Coronary artery (tissue), 2 donors: ENCODE measurements at regions not wholly inside any gene's neighbourhood (a gene's known extent, or its start where the extent isn't known, plus 50 kb on each side); places are given as distances from the start of the nearest gene placed in this dataset.
A peak's percentile ranks its signal among the peaks of the same experiment; 100 is the strongest.

Experiments
- DNase-seq: peaks from one replicate; pipeline ENCODE4 v3.0.0-alpha.2; 2017; ENCODE audit warnings: low spot score
- H3K27ac ChIP-seq, 2 donors: fragments of 200-600 bp; sonication (generic); one replicate each; pipeline ENCODE4 v1.5.1; 2016 to 2019
- H3K4me3 ChIP-seq: fragments of 200-600 bp; sonication (generic); 2 replicates; pipeline ENCODE4 v1.5.1; 2016; ENCODE audit warnings: mild to moderate bottlenecking, moderate library complexity
- TF ChIP-seq, protein P1 (sequence below): fragments of 200-600 bp; sonication (generic); IDR thresholded peaks from one replicate; pipeline ENCODE4 v1.5.1; 2019; ENCODE audit warnings: antibody characterized with exemption

DNA sequence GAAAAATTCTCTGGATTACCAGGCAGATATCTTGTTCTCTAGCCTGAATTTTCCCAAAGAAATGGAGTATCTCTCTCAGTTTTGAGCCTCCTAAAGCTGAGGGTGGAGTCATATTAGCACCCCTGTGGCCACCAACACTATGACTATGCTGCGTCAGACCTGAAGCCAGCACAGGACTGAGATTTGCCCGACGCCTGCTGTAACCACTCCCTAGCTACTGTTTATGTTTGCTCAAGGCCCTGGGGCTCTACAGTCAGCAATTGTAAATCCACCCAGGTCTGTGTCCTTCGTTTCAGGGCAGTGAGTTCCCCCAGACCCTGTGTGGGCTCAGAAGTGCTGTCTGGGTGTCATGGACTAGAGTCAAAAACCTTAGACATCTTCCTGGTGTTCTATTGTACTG is 61.4 kb downstream of the ZXDA start:
- TF ChIP-seq, protein P1, sequence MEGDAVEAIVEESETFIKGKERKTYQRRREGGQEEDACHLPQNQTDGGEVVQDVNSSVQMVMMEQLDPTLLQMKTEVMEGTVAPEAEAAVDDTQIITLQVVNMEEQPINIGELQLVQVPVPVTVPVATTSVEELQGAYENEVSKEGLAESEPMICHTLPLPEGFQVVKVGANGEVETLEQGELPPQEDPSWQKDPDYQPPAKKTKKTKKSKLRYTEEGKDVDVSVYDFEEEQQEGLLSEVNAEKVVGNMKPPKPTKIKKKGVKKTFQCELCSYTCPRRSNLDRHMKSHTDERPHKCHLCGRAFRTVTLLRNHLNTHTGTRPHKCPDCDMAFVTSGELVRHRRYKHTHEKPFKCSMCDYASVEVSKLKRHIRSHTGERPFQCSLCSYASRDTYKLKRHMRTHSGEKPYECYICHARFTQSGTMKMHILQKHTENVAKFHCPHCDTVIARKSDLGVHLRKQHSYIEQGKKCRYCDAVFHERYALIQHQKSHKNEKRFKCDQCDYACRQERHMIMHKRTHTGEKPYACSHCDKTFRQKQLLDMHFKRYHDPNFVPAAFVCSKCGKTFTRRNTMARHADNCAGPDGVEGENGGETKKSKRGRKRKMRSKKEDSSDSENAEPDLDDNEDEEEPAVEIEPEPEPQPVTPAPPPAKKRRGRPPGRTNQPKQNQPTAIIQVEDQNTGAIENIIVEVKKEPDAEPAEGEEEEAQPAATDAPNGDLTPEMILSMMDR: no peak
- no peak overlapping the region for H3K4me3 ChIP-seq
- DNase-seq: no peak
- H3K27ac ChIP-seq: no peak overlapping the region

DNA sequence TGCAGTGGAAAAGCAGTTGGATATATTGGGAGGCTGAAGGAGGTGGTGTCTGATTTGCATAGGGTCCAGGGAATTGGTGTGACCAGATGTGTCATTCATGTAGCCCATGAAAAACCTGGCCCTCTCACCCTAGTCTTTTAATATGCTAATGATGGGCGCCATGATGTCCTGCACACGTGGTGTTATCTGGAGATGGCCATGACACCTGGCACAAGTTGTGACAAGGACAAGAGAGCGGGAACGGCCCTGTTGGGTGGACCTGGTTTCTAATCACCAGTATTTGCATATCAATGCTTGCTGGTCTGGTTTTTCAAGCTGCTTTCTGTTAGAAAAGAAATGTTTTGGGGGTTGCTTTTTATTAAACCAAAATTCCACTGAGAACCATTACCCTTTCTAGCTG is 87.4 kb downstream of the ZXDA start:
- TF ChIP-seq, protein P1: no peak
- no peak overlapping the region for H3K4me3 ChIP-seq
- no peak overlapping the region for H3K27ac ChIP-seq
- no peak for DNase-seq

DNA sequence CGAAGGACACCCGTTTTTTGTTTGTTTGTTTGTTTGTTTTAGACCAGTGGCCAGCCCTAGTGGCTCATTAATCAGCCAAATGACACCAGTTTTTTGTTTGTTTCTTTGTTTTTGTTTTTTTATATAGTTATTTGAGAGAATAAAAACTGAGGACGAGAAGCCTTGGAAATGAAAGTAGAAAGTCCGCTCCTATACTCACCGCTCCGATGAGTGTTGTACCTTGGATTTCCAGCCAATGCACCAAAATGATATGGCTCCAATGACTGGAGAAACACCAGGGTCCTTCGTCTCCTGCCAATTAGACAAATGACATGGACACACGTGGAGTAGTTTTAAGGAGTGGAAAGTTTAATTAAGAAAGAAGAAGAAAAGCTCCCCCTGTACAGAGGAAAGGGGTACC is 87.9 kb downstream of the ZXDA start:
- peak overlapping the region; percentile 45 for H3K4me3 ChIP-seq
- no peak overlapping the region for H3K27ac ChIP-seq
- TF ChIP-seq, protein P1: no peak
- no peak for DNase-seq

DNA sequence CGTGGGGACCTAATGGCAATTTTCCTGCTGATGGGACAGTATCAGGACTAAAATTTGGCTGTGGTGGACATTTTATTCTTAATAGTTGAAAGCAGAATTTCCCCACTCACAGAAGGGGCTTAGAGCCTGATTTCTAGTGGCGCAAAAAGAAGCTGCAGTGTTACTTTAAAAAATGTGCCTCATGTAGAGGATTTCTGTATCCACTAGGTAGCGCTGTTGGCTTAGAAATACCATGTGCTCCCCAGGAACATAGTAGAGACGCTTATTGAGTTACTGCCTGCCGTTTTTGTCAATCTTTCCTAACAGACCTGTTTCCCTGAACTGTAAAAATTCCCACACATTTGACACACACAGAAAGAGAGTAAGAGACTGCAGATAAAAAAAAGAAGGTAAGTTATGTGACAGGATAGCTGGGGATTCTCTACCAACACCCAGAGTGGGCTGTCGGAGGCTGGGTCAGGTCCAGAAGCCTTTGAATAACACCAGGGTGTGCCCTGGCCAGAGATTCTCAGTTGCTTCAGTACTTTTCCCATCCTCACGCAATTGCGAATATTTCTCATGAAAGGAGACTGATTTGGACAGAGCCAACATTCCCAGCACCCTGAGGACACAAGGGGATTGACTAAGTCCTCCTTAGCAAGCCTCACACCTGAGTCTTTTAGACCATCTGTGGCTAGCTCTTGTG is 88.4 kb downstream of the ZXDA start:
- Histone ChIP-seq H3K4me3 (peak overlapping the region; percentile 45), H3K27ac (no peak overlapping the region)
- TF ChIP-seq, protein P1: peak; percentile 51
- no peak for DNase-seq

DNA sequence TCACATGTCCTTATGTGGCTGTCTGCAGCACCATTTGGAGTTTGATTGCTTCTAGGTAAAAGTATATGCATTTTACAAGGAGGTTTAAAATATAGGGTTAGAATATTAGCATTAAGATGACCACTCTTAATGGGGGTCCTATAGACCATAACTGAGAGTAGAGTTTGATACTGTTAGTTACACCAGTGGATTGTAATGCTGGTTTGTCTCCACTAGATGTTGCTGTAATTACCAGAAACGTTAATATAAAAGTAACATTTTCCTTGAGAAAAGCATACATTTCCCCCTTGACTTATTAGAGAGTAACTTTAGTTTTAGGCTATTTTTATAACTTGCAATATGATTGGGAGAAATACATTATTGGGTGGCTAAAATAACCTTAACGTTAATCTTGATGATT is 93.0 kb downstream of the ZXDA start:
- Histone ChIP-seq H3K27ac (no peak overlapping the region), H3K4me3 (no peak overlapping the region)
- TF ChIP-seq, protein P1: no peak
- DNase-seq: no peak

DNA sequence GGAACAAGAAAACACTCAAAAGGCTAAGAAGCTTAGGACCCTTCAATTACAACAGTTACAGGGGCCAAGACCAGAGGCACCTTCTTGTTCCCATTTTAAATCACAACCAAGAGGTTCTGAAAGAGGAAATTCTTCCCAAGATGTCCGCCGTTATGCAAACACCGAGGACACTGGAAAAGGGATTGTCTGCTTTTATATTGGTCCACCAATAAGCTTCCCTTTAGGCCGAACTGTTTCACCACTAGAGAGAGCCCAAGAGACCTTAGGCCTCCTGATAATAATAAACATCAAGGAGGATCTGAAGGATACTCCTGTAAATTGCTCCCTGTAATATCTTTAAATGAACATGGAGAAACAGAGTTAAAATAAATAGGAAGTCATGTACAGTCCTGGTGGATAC is 92.6 kb upstream of the NLRP2B start:
- no peak overlapping the region for H3K4me3 ChIP-seq
- TF ChIP-seq, protein P1: no peak
- H3K27ac ChIP-seq: no peak overlapping the region
- DNase-seq: no peak

DNA sequence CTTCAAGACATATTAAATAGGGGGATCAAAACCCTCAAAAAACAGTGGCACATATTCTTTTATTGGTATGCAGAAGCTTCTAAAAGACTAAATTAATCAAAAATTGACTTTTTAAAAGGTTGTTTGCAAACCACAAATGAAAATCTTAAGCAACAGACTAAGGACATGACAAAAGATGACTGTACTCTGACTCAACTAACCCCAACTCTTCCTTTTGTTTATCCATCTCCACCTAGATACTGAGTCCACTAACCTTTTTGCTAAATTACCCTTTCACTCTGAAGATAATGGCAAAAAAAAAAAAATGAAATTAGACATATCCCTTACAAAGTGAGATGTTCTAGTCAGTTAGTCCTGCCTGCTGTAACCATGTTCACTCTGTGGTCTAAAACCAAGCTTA is 91.6 kb upstream of the NLRP2B start:
- TF ChIP-seq, protein P1: no peak
- no peak for DNase-seq
- no peak overlapping the region for H3K27ac ChIP-seq
- no peak overlapping the region for H3K4me3 ChIP-seq
